MCF 10A (cell line): ENCODE measurements at regions not wholly inside any gene's neighbourhood (a gene's known extent, or its start where the extent isn't known, plus 50 kb on each side); places are given as distances from the start of the nearest gene placed in this dataset.

ENCODE experiments used
- BruUV-seq: library from RNA; stranded (reverse); fragments of 400-500 nt; replicated peaks from 2 replicates; lab custom pipeline; 2021; lab: Mats Ljungman, UMichigan
- CTCF ChIA-PET: fragments of 300-600 bp; sonication (Branson Sonifier 250); formaldehyde crosslinking; extraction: SDS; loops from one replicate; lab custom pipeline; 2021; ENCODE audit warnings: antibody characterized with exemption, inconsistent platforms; lab: Yijun Ruan, JAX
- POLR2A ChIA-PET: fragments of 300-600, 350-650 bp; sonication (Branson Sonifier 250); formaldehyde crosslinking; extraction: SDS; loops from one replicate; lab custom pipeline; 2020; ENCODE audit warnings: antibody characterized with exemption, inconsistent platforms; lab: Yijun Ruan, JAX
- DNase-seq: peaks from one replicate; pipeline ENCODE4 v3.0.0-alpha.2; 2018; ENCODE audit not compliant: unreplicated experiment
- H3K27ac Mint-ChIP-seq: one replicate; pipeline ENCODE4 v1.8.0; 2022; ENCODE audit warnings: mild to moderate bottlenecking, low read depth, mixed read lengths; ENCODE audit not compliant: unreplicated experiment
- H3K27me3 Mint-ChIP-seq: one replicate; pipeline ENCODE4 v1.8.0; 2022; ENCODE audit warnings: mixed read lengths; ENCODE audit not compliant: insufficient read depth, unreplicated experiment
- H3K36me3 Mint-ChIP-seq: one replicate; pipeline ENCODE4 v1.8.0; 2022; ENCODE audit warnings: mild to moderate bottlenecking, moderate library complexity, mixed read lengths; ENCODE audit not compliant: insufficient read depth, unreplicated experiment
- H3K4me1 Mint-ChIP-seq: one replicate; pipeline ENCODE4 v1.8.0; 2022; ENCODE audit warnings: mixed read lengths; ENCODE audit not compliant: insufficient read depth, unreplicated experiment
- H3K4me3 Mint-ChIP-seq: one replicate; pipeline ENCODE4 v1.8.0; 2022; ENCODE audit warnings: mild to moderate bottlenecking, moderate library complexity, mixed read lengths; ENCODE audit not compliant: unreplicated experiment
- H3K9me3 Mint-ChIP-seq: one replicate; pipeline ENCODE4 v1.8.0; 2022; ENCODE audit warnings: mixed read lengths; ENCODE audit not compliant: unreplicated experiment
- CTCF ChIP-seq: fragments of 200-600 bp; IDR thresholded peaks from one replicate; pipeline ENCODE4 v1.8.0; 2022; ENCODE audit warnings: antibody characterized with exemption, mild to moderate bottlenecking; ENCODE audit not compliant: unreplicated experiment
- intact Hi-C: fragments of 100-400 bp; cut with micrococcal nuclease; formaldehyde crosslinking; loops from 2 replicates; pipeline ENCODE4 v1.14.1; 2022

GRCh38 chr3:59327376-59327808, 277.6 kb upstream of the CFAP20DC start:
- intact Hi-C loops: no loop called here

GRCh38 chr3:59326246-59327024, 276.6 kb upstream of the CFAP20DC start:
- H3K36me3 Mint-ChIP-seq: no peaks in the 10 kb centered on the region
- no peak overlapping the region for H3K27ac Mint-ChIP-seq
- no peak overlapping the region for H3K4me3 Mint-ChIP-seq
- ChIA-PET POLR2A (interaction anchor here (0.6 to 1.1 kb wide), 2 partner anchors 12 to 219 kb away, joined by 3 read pairs; no protein-coding TSS in a partner anchor), CTCF (interaction anchor here (0.7 to 1.6 kb wide), 3 partner anchors 10 to 248 kb away, joined by 3 to 4 read pairs (median 4); no protein-coding TSS in a partner anchor)
- DNase-seq: peak; percentile 32
- no peak for TF ChIP-seq CTCF
- no TSS peak for BruUV-seq
- H3K9me3 Mint-ChIP-seq: peaks cover 8% of the 10 kb centered on the region
- intact Hi-C loops: no loop called here
- H3K4me1 Mint-ChIP-seq: peaks cover 16% of the 10 kb centered on the region
- no peaks in the 10 kb centered on the region for H3K27me3 Mint-ChIP-seq

More at GRCh38 chr3:59327376-59327808, 277.6 kb upstream of the CFAP20DC start:
- Mint-ChIP-seq H3K9me3 (peaks cover 8% of the 10 kb centered on the region), H3K27me3 (no peaks in the 10 kb centered on the region), H3K4me3 (no peak overlapping the region), H3K27ac (no peak overlapping the region), H3K4me1 (peaks cover 16% of the 10 kb centered on the region), H3K36me3 (no peaks in the 10 kb centered on the region)
- ChIA-PET POLR2A (interaction anchor here (0.7 to 1.1 kb wide), 2 partner anchors 11 to 1921 kb away, joined by 3 read pairs; no protein-coding TSS in a partner anchor), CTCF (interaction anchor here (0.7 to 1.6 kb wide), 3 partner anchors 11 to 247 kb away, joined by 4 to 5 read pairs (median 4); no protein-coding TSS in a partner anchor)
- peak; percentile 20 for DNase-seq
- TF ChIP-seq CTCF: no peak
- BruUV-seq: no TSS peak

GRCh38 chr3:59321881-59322540, 272.2 kb upstream of the CFAP20DC start:
- ChIA-PET POLR2A (no interaction called here), CTCF (no interaction called here)
- TF ChIP-seq CTCF: no peak
- Mint-ChIP-seq H3K4me3 (no peak overlapping the region), H3K36me3 (no peaks in the 10 kb centered on the region), H3K27ac (no peak overlapping the region), H3K27me3 (no peaks in the 10 kb centered on the region), H3K4me1 (peaks cover 8% of the 10 kb centered on the region), H3K9me3 (no peaks in the 10 kb centered on the region)
- DNase-seq: no peak
- intact Hi-C loops: no loop called here
- BruUV-seq: no TSS peak

DNA sequence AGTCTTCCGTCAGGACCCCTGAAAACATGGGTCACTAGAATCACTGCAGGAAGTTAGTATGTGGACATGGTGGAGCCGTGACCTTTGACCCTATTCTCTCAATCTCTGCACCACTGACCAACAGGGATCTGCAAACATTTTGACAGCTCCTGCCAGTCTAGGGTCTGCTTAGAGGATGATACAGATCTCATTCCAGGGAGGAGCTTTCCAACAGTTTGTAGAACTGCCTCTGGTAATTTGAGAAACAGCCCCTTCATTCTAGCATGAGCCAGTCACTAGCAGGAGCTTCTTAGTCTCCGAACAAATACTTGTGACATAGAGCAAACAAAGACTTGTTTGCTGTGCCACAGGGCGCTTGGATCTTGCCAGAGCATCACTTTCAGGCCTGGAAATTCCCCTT, 270.3 kb upstream of the CFAP20DC start:
- H3K9me3 Mint-ChIP-seq: no peaks in the 10 kb centered on the region
- intact Hi-C loops: no loop called here
- no peaks in the 10 kb centered on the region for H3K4me1 Mint-ChIP-seq
- H3K36me3 Mint-ChIP-seq: no peaks in the 10 kb centered on the region
- DNase-seq: no peak
- ChIA-PET POLR2A (no interaction called here), CTCF (interaction anchor here (0.9 to 1.2 kb wide), 2 partner anchors 16 to 130 kb away, joined by 3 read pairs; no protein-coding TSS in a partner anchor)
- H3K27ac Mint-ChIP-seq: no peak overlapping the region
- H3K27me3 Mint-ChIP-seq: no peaks in the 10 kb centered on the region
- no TSS peak for BruUV-seq
- no peak overlapping the region for H3K4me3 Mint-ChIP-seq
- no peak for TF ChIP-seq CTCF
